GM10266 (cell line): ENCODE measurements at regions not wholly inside any gene's neighbourhood (a gene's known extent, or its start where the extent isn't known, plus 50 kb on each side); places are given as distances from the start of the nearest gene placed in this dataset.

ENCODE experiments used
- DNase-seq: peaks from one replicate; pipeline ENCODE4 v3.0.0; 2012; ENCODE audit errors: extremely low spot score
- TF ChIP-seq, protein P1 (sequence below): IDR thresholded peaks from 2 replicates; pipeline ENCODE4 v1.5.1; 2012; ENCODE audit warnings: mild to moderate bottlenecking, low read depth; ENCODE audit not compliant: control insufficient read depth, insufficient read depth; ENCODE audit errors: missing control alignments

DNA sequence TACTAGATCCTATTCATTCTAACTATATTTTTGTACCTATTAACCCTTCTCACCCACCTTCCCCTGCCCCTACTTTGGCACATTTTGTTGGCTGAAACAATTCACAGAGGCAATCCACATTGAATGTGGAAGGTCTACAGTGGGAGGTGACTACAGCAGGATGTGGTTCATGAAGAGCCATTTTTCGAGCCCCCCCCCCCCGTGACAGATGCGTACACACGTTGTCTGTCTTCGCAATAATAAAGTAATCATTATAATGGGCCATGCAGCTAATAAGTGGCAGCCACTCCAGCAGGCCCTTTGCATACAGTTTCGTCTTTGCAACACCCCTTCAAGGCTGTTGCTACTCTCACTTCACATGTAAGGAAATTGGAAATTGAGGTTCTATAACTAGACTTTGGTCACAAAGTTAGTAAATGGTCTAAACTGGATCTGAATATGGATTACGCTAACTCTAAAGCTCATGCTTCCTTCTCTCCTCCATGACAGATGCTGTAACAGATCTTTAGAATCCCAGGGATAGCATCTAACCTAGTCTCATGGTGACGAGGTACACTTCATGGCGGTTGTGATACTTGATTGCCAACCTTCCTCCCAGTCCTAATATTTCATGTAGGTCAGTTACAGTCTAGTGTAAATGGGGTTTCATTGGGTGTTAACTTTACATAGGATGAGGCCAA, 176.8 kb downstream of the MYCN start:
- DNase-seq: no peak
- TF ChIP-seq, protein P1, sequence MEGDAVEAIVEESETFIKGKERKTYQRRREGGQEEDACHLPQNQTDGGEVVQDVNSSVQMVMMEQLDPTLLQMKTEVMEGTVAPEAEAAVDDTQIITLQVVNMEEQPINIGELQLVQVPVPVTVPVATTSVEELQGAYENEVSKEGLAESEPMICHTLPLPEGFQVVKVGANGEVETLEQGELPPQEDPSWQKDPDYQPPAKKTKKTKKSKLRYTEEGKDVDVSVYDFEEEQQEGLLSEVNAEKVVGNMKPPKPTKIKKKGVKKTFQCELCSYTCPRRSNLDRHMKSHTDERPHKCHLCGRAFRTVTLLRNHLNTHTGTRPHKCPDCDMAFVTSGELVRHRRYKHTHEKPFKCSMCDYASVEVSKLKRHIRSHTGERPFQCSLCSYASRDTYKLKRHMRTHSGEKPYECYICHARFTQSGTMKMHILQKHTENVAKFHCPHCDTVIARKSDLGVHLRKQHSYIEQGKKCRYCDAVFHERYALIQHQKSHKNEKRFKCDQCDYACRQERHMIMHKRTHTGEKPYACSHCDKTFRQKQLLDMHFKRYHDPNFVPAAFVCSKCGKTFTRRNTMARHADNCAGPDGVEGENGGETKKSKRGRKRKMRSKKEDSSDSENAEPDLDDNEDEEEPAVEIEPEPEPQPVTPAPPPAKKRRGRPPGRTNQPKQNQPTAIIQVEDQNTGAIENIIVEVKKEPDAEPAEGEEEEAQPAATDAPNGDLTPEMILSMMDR: no peak

DNA sequence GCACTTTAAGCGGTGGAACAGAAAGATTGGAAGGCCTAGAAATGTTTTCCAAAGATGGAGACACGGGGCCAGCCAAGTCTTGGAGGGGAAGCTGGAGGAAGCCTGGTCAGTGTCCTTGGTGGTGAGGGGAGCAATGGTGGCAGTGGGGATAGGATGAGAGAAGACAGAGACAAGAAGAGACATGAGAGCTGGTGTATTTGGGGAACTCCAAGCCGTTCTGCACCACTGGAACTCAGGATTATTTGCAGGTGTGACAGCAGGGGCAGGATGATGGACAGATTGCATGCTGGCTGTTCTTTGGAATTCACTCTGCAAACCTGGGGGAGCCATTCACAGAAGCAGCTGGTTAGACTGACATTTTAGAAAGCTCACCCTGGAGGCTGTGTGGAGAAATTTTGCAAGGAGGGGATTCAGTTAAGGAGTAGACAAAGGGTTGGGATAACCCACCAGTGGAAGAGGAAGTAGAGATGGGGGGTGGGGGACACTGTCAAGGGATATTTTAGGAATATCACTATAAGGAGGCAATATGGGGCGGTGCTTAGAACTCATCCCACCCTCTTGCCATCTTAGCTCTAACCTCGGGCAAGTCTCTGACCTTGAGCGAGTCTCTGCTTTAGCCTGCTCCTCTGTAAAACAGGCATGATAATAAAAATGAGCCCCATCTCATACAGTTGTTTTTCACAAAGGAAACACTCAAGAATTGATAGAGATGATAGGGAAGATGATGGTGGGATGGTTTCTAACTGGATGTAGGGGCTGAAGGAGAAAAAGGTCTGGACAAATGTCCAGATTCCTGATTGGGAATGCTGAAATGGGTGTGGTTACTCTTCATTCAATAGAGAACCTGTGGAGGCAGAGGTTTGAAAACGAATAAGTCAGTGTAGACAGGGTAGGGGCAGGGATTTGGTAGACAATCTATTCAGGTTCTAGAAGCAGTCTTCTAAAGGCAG, 175.8 kb downstream of the MYCN start:
- TF ChIP-seq, protein P1: no peak
- DNase-seq: no peak

DNA sequence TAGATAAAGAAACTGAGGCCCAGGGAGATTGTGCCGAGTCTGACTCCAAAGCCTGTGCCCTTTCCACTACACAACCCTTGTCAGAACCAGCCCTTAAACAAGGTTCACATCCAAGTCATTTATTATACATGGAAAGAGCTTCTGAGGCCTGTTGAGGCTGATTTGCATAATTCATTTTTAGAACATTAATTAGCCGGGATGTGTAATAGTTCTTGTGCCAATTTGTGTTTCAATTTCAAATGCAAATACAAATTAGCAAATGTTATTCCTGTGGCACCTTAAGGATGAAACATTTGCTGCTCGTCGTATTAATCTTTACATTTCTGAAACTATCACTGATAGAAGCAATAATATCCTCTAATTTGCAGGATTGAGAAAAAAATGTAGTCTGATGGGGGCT, 174.9 kb downstream of the MYCN start:
- no peak for DNase-seq
- TF ChIP-seq, protein P1: no peak

DNA sequence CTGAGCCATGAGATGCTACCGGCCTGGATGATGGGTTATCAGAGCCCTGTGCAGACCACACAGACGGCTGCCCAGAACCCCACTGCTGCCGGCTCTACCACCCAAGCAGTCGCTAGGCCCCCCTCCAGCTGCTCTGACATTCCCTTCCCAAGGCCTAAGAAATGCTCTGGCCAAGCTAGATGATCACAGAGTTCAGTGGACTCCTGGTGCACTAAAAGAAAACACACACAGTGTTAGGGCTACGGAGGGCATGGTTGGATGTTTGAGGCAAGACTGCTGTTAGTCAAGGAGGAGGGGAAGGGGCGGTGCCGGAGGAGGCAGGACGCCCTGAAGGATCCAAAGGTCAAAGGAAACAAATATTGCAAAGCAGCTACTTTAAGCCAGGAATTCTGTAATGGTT, 174.5 kb downstream of the MYCN start:
- DNase-seq: no peak
- TF ChIP-seq, protein P1: no peak

DNA sequence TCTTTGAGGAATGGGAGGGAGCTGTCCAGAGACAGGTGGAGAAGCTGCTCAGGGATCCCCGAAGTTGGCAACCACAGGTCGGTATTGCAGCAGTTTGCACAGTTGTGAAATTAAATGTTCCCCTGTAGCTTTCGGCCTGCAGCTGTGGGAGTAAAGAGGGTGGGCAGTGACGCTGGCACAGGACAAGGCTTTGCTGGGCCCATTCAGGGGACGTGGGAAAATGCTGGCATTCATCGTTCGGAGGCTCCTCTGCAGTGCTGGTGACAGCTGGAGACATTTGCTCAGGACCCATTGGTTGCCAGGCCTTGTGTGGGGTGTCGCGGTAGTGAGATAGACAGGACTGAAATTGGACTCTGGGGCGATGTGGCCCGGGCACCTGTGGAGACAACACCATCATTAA, 173.7 kb downstream of the MYCN start:
- TF ChIP-seq, protein P1: no peak

DNA sequence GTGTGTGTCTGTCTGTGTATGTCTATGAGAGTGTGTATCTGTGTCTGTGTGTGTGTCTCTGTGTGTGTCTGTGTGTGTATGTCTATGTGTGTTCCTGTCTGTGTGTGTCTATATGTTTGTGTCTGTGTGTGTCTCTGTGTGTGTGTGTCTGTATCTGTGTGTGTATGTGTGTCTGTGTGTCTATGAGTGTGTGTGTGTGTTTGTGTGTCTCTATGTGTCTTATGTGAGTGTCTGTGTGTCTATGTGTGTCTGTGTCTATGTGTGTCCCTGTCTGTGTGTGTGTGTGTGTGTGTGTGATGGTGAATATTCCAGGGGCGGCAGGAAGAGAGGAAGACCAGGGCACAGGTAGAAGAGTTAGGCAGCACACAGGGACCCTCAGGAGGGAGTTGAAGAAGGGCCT, 173.2 kb downstream of the MYCN start:
- DNase-seq: no peak
- TF ChIP-seq, protein P1: no peak

More for the DNA sequence above, 173.7 kb downstream of the MYCN start:
- no peak for DNase-seq
